ENCODE measurements at regions not wholly inside any gene's neighbourhood (a gene's known extent, or its start where the extent isn't known, plus 50 kb on each side); places are given as distances from the start of the nearest gene placed in this dataset.
A peak's percentile ranks its signal among the peaks of the same experiment; 100 is the strongest.
"Not testable (repeated sequence)": the region's sequence is repeated elsewhere in the genome, so short reads cannot be mapped to it uniquely, and the experiment has no call there.

GRCh38 chr10:46796351-46796750 lies 114.9 kb upstream of the PTPN20 start:
- not testable (repeated sequence) for DNase-seq, ATAC-seq

- DNase-seq, ATAC-seq: not testable (repeated sequence)
Observed at GRCh38 chr10:46802010-46802409, 109.2 kb upstream of the PTPN20 start.

GRCh38 chr10:46803082-46803481 lies 108.1 kb upstream of the PTPN20 start:
- not testable (repeated sequence) for DNase-seq, ATAC-seq

GRCh38 chr10:46810222-46810621 lies 101.0 kb upstream of the PTPN20 start:
- ATAC-seq, DNase-seq: not testable (repeated sequence)

GRCh38 chr10:46816126-46816525 lies 95.1 kb upstream of the PTPN20 start:
- DNase-seq, ATAC-seq: not testable (repeated sequence)

GRCh38 chr10:46840393-46841050 lies 70.7 kb upstream of the PTPN20 start:
- ATAC-seq: peak; percentile 43
- not testable (repeated sequence) for DNase-seq

- ATAC-seq: peak; percentile 36
- DNase-seq: not testable (repeated sequence)
Observed at GRCh38 chr10:46841051-46841593, 70.1 kb upstream of the PTPN20 start.

- not testable (repeated sequence) for DNase-seq, ATAC-seq
Observed at GRCh38 chr10:46845194-46845593, 66.0 kb upstream of the PTPN20 start.

- ATAC-seq, DNase-seq: not testable (repeated sequence)
Observed at GRCh38 chr10:46845640-46846039, 65.6 kb upstream of the PTPN20 start.

- DNase-seq, ATAC-seq: not testable (repeated sequence)
Observed at GRCh38 chr10:46860753-46861152, 50.5 kb upstream of the PTPN20 start.

Measured in stimulated activated naive CD8-positive, alpha-beta T cell treated with anti-CD3 and anti-CD28 coated beads, Interleukin-15, Interleukin-2, amounts not matched to agents 100 U/mL and 50 U/mL, for 24 hours (primary cell).